H1 (cell line): ENCODE measurements at regions not wholly inside any gene's neighbourhood (a gene's known extent, or its start where the extent isn't known, plus 50 kb on each side); places are given as distances from the start of the nearest gene placed in this dataset.

Source experiments
- CTCF ChIA-PET: fragments of 300-600 bp; sonication (Branson Sonifier 250); formaldehyde crosslinking; loops from one replicate; lab custom pipeline; 2021; ENCODE audit not compliant: partially characterized antibody; lab: Charles Lee
- POLR2A ChIA-PET: fragments of 300-600 bp; sonication (Branson Sonifier 250); formaldehyde crosslinking; loops from one replicate; lab custom pipeline; 2021; ENCODE audit warnings: inconsistent platforms; ENCODE audit not compliant: partially characterized antibody; lab: Charles Lee
- DNase-seq, 2 experiments: peaks; one replicate each; pipeline versions ENCODE4 v3.0.0 to v3.0.0-alpha.2; 2010 to 2022; ENCODE audit warnings: low spot score in 2 of 2, low read depth in 1 of 2, mixed read lengths in 1 of 2
- FAIRE-seq: peaks from 2 replicates; lab custom pipeline; 2011; peaks lifted over from hg19 to GRCh38; lab: Jason Lieb, UNC
- H2AFZ ChIP-seq: 2 replicates; pipeline ENCODE4 v1.8.1; 2012; ENCODE audit warnings: low read length, inconsistent platforms
- H2AK5ac ChIP-seq: 2 replicates; pipeline ENCODE4 v1.6.1; 2013; ENCODE audit warnings: low read depth, low read length
- H2BK120ac ChIP-seq: replicated peaks from 2 replicates; pipeline ENCODE3; 2013; ENCODE audit warnings: low read depth, low read length, inconsistent platforms
- H2BK12ac ChIP-seq: 2 replicates; pipeline ENCODE4 v1.6.1; 2013; ENCODE audit warnings: low read depth, low read length
- H2BK15ac ChIP-seq: 2 replicates; pipeline ENCODE4 v1.6.1; 2013; ENCODE audit warnings: low read length
- H2BK20ac ChIP-seq: 2 replicates; pipeline ENCODE4 v1.6.1; 2013; ENCODE audit warnings: low read length
- H2BK5ac ChIP-seq: 2 replicates; pipeline ENCODE4 v1.6.1; 2013; ENCODE audit warnings: low read depth, low read length
- H3K14ac ChIP-seq: 2 replicates; pipeline ENCODE4 v1.6.1; 2013; ENCODE audit warnings: inconsistent platforms; ENCODE audit not compliant: insufficient read length
- H3K18ac ChIP-seq: 2 replicates; pipeline ENCODE4 v1.6.1; 2013; ENCODE audit warnings: low read length; ENCODE audit errors: extremely low read depth
- H3K23ac ChIP-seq: 2 replicates; pipeline ENCODE4 v1.6.1; 2013; ENCODE audit warnings: inconsistent platforms; ENCODE audit not compliant: insufficient read length
- H3K23me2 ChIP-seq: 2 replicates; pipeline ENCODE4 v1.6.1; 2013; ENCODE audit warnings: low read depth, low read length
- H3K27ac ChIP-seq: 2 replicates; pipeline ENCODE4 v1.6.1; 2011; ENCODE audit warnings: low read depth, low read length, inconsistent platforms
- H3K27me3 ChIP-seq, 4 experiments: replicated peaks in 1 of 4; 1 replicate in 1 of 4; 2 replicates in 3 of 4; pipeline versions ENCODE4 v1.6.1 to v1.8.1; 2011 to 2013; ENCODE audit warnings: low read length in 3 of 4, mild to moderate bottlenecking in 3 of 4, inconsistent platforms in 2 of 4, mixed read lengths in 2 of 4, moderate library complexity in 1 of 4; ENCODE audit not compliant: control insufficient read depth in 3 of 4, insufficient read depth in 3 of 4; ENCODE audit errors: extremely low read depth in 1 of 4
- H3K36me3 ChIP-seq, 4 experiments: 2 replicates each; pipeline versions ENCODE4 v1.6.1 to v1.8.1; 2011 to 2013; ENCODE audit warnings: mild to moderate bottlenecking in 4 of 4, low read length in 3 of 4, moderate library complexity in 2 of 4, control low read depth in 1 of 4, inconsistent platforms in 1 of 4; ENCODE audit not compliant: insufficient read depth in 4 of 4, control insufficient read depth in 2 of 4
- H3K4ac ChIP-seq: replicated peaks from 2 replicates; pipeline ENCODE3; 2013; ENCODE audit warnings: low read length, low read depth, mixed read lengths, inconsistent platforms; ENCODE audit not compliant: insufficient read length
- H3K4me1 ChIP-seq, 4 experiments: replicated peaks in 1 of 4; 1 replicate in 1 of 4; 2 replicates in 3 of 4; pipeline versions ENCODE4 v1.6.1 to v1.8.1; 2011 to 2013; ENCODE audit warnings: low read length in 3 of 4, inconsistent platforms in 2 of 4, mixed read lengths in 1 of 4; ENCODE audit not compliant: insufficient read depth in 4 of 4, control insufficient read depth in 3 of 4
- H3K4me2 ChIP-seq, 2 experiments: 2 replicates each; pipeline versions ENCODE4 v1.6.1 to v1.8.1; 2011 to 2013; ENCODE audit warnings: low read depth in 2 of 2, low read length in 2 of 2, control low read depth in 1 of 2, inconsistent platforms in 1 of 2, mild to moderate bottlenecking in 1 of 2; ENCODE audit not compliant: insufficient read depth in 1 of 2
- H3K4me3 ChIP-seq, 4 experiments: fragments of 200-600, 300-600 bp in 1 of 4; sonication (generic), shearing (Covaris generic), sonication (Bioruptor Twin) in 1 of 4; 2 replicates each; pipeline versions ENCODE4 v1.5.1 to v1.8.1; 2011 to 2016; ENCODE audit warnings: low read length in 4 of 4, low read depth in 3 of 4, control low read depth in 2 of 4, inconsistent platforms in 2 of 4, mild to moderate bottlenecking in 2 of 4, mixed read lengths in 1 of 4, moderate library complexity in 1 of 4; ENCODE audit not compliant: insufficient read depth in 2 of 4; ENCODE audit errors: extremely low read depth in 1 of 4
- H3K56ac ChIP-seq: replicated peaks from 2 replicates; pipeline ENCODE3; 2013; ENCODE audit warnings: low read depth, mild to moderate bottlenecking, mixed read lengths, low read length, inconsistent platforms; ENCODE audit not compliant: insufficient read length
- H3K79me1 ChIP-seq: 2 replicates; pipeline ENCODE4 v1.6.1; 2013; ENCODE audit warnings: low read depth, low read length, control low read depth
- H3K79me2 ChIP-seq, 2 experiments: 2 replicates each; pipeline versions ENCODE4 v1.6.1 to v1.8.1; 2012 to 2013; ENCODE audit warnings: low read length in 2 of 2, mild to moderate bottlenecking in 2 of 2, inconsistent platforms in 1 of 2; ENCODE audit not compliant: insufficient read depth in 2 of 2, control insufficient read depth in 1 of 2
- H3K9ac ChIP-seq, 4 experiments: replicated peaks in 1 of 4; 1 replicate in 1 of 4; 2 replicates in 3 of 4; pipeline versions ENCODE4 v1.6.1 to v1.8.1; 2011 to 2013; ENCODE audit warnings: low read depth in 3 of 4, low read length in 3 of 4, control low read depth in 2 of 4, mild to moderate bottlenecking in 2 of 4, moderate library complexity in 2 of 4, inconsistent platforms in 1 of 4; ENCODE audit errors: extremely low read depth in 1 of 4
- H3K9me3 ChIP-seq, 2 experiments: 2 replicates each; pipeline versions ENCODE4 v1.6.1 to v1.8.1; 2012 to 2013; ENCODE audit warnings: mild to moderate bottlenecking in 2 of 2, moderate library complexity in 2 of 2, control low read depth in 1 of 2, inconsistent platforms in 1 of 2, low read depth in 1 of 2, low read length in 1 of 2, mixed read lengths in 1 of 2; ENCODE audit not compliant: insufficient read depth in 2 of 2
- H4K20me1 ChIP-seq, 2 experiments: replicated peaks in 1 of 2; 2 replicates each; pipeline versions ENCODE3 to v1.8.1; 2011 to 2013; ENCODE audit warnings: inconsistent platforms in 2 of 2, low read length in 2 of 2, mild to moderate bottlenecking in 1 of 2; ENCODE audit not compliant: insufficient read depth in 2 of 2, control insufficient read depth in 1 of 2
- H4K5ac ChIP-seq: 2 replicates; pipeline ENCODE4 v1.6.1; 2013; ENCODE audit warnings: low read length, low read depth, mixed read lengths, inconsistent platforms; ENCODE audit not compliant: insufficient read length
- H4K8ac ChIP-seq: 2 replicates; pipeline ENCODE4 v1.8.0; 2013; ENCODE audit warnings: mild to moderate bottlenecking, moderate library complexity, low read length, inconsistent platforms; ENCODE audit not compliant: insufficient read depth; ENCODE audit errors: extremely low read depth
- H4K91ac ChIP-seq: replicated peaks from 2 replicates; pipeline ENCODE3; 2013; ENCODE audit warnings: low read length, mixed read lengths, inconsistent platforms; ENCODE audit not compliant: insufficient read length
- CHD2 ChIP-seq: IDR thresholded peaks from 2 replicates; pipeline ENCODE4 v1.6.1; 2012; ENCODE audit warnings: low read length, improper control_type of control experiment
- HDAC6 ChIP-seq: IDR thresholded peaks from one replicate; pipeline ENCODE4 v1.7.1; 2012; ENCODE audit warnings: low read depth, mild to moderate bottlenecking, inconsistent platforms, low read length, moderate library complexity
- JUND ChIP-seq: IDR thresholded peaks from 2 replicates; pipeline ENCODE4 v1.6.1; 2011; ENCODE audit warnings: mild to moderate bottlenecking, improper control_type of control experiment, low read length
- RBBP5 ChIP-seq: IDR thresholded peaks from 2 replicates; pipeline ENCODE4 v1.7.1; 2012; ENCODE audit warnings: low read depth, mild to moderate bottlenecking, inconsistent platforms, low read length, moderate library complexity, borderline replicate concordance
- SAP30 ChIP-seq: fragments of 300-600 bp; sonication (generic); IDR thresholded peaks from 2 replicates; pipeline ENCODE4 v1.7.1; 2012; ENCODE audit warnings: low read length, moderate library complexity, mild to moderate bottlenecking, inconsistent platforms; ENCODE audit not compliant: insufficient read depth, insufficient replicate concordance
- SP2 ChIP-seq: IDR thresholded peaks from 2 replicates; pipeline ENCODE4 v1.6.1; 2012; ENCODE audit warnings: mild to moderate bottlenecking, low read length, inconsistent platforms
- SP4 ChIP-seq: IDR thresholded peaks from 2 replicates; pipeline ENCODE4 v1.6.1; 2012; ENCODE audit warnings: low read length, inconsistent platforms
- ZNF274 ChIP-seq: IDR thresholded peaks from 2 replicates; pipeline ENCODE4 v1.7.0; 2012; ENCODE audit warnings: low read length, borderline replicate concordance; ENCODE audit errors: extremely low read depth
- WGBS, 2 experiments: shearing (Covaris generic) in 1 of 2; methylation state at CpG; one replicate each; pipeline versions ENCODE4 v1.1.6 to v1.1.7; 2013 to 2015; ENCODE audit warnings: low lambda C conversion rate in 2 of 2, mixed read lengths in 2 of 2, inconsistent platforms in 1 of 2, low coverage in 1 of 2, missing lambda C conversion rate in 1 of 2; ENCODE audit not compliant: insufficient replicate concordance in 2 of 2, insufficient coverage in 1 of 2, insufficient read length in 1 of 2; ENCODE audit errors: extremely low coverage in 1 of 2, missing lambda C conversion rate in 1 of 2; 5-methylcytosine and 5-hydroxymethylcytosine counted together

DNA sequence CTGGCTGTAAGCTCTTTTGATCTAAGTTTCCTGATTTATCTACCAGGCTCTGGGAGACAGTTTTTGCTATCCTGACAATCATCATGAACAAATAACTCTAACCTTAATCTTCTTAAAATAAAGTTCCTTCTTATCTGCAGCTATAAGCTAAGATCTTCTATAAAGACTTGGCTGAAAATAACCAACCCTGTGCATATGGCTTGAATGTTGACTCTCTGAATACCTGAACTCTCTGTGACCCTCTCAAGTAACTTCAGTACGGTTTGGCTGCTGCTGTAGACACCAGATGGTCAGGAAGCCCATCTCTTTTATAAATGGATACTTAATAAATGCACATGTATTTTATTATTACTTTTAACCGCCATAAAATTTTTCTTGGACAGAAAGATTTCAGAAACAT is 412.4 kb upstream of the CBLB start:
- H3K4ac ChIP-seq, result no peak overlapping the region
- H3K27ac ChIP-seq, result no peak overlapping the region
- H3K79me2 ChIP-seq, result no peaks in the 10 kb centered on the region
- no peaks in the 10 kb centered on the region for H4K20me1 ChIP-seq
- H3K79me1 ChIP-seq, result no peaks in the 10 kb centered on the region
- no peak overlapping the region for H3K56ac ChIP-seq
- no peak for FAIRE-seq
- H3K18ac ChIP-seq, result no peak overlapping the region
- H3K23ac ChIP-seq, result no peak overlapping the region
- no peak overlapping the region for H3K9ac ChIP-seq
- CTCF ChIA-PET, result interaction anchor here (0.6 kb wide), 1 partner anchor 883 kb away, joined by 3 read pairs; no protein-coding TSS in a partner anchor
- 33% methylated on average over 2 of the region's 2 CpGs; no CpG with 5 or more reads in 1 of the 2 experiments for whole genome bisulfite sequencing, 2 experiments
- no peak overlapping the region for H2BK20ac ChIP-seq
- no peaks in the 10 kb centered on the region for H3K4me1 ChIP-seq
- no peak overlapping the region for H3K4me2 ChIP-seq
- no peak overlapping the region for H4K91ac ChIP-seq
- H2AFZ ChIP-seq, result no peak overlapping the region
- no peak overlapping the region for H3K4me3 ChIP-seq
- no peaks in the 10 kb centered on the region for H3K27me3 ChIP-seq
- no peaks in the 10 kb centered on the region for H3K9me3 ChIP-seq
- H2BK120ac ChIP-seq, result no peak overlapping the region
- H4K8ac ChIP-seq, result no peak overlapping the region
- no peak overlapping the region for H4K5ac ChIP-seq
- H3K23me2 ChIP-seq, result no peaks in the 10 kb centered on the region
- H2AK5ac ChIP-seq, result no peak overlapping the region
- H3K36me3 ChIP-seq, result no peaks in the 10 kb centered on the region
- POLR2A ChIA-PET, result no interaction called here
- H2BK15ac ChIP-seq, result no peak overlapping the region
- DNase-seq, result no peak
- no peak overlapping the region for H2BK5ac ChIP-seq
- no peak overlapping the region for H2BK12ac ChIP-seq
- no peak overlapping the region for H3K14ac ChIP-seq
- no peak for TF ChIP-seq ZNF274
- TF ChIP-seq SP2, result no peak
- no peak for TF ChIP-seq HDAC6
- TF ChIP-seq CHD2, result no peak
- no peak for TF ChIP-seq SAP30
- no peak for TF ChIP-seq SP4
- TF ChIP-seq RBBP5, result no peak
- TF ChIP-seq JUND, result no peak
